A549 (cell line): ENCODE measurements at regions not wholly inside any gene's neighbourhood (a gene's known extent, or its start where the extent isn't known, plus 50 kb on each side); places are given as distances from the start of the nearest gene placed in this dataset.

Experiments used
- EP300 ChIP-seq, 2 experiments: fragments of >200 bp; sonication (Bioruptor Twin); formaldehyde crosslinking; IDR thresholded peaks; 2 replicates in 1 of 2; 3 replicates in 1 of 2; pipeline ENCODE4 v1.6.1; 2016 to 2017
- FOSL2 ChIP-seq, 2 experiments: fragments of 450-650 bp in 1 of 2; fragments of >200 bp in 1 of 2; sonication (Bioruptor Twin) in 1 of 2; formaldehyde crosslinking; IDR thresholded peaks; 2 replicates each; pipeline versions ENCODE4 v1.5.0 to v1.6.1; 2016 to 2020; ENCODE audit warnings: mild to moderate bottlenecking in 1 of 2, moderate library complexity in 1 of 2
- MAFK ChIP-seq: fragments of 450-650 bp; IDR thresholded peaks from 2 replicates; pipeline ENCODE4 v1.6.1; 2014; ENCODE audit not compliant: partially characterized antibody
- POLR2A ChIP-seq: IDR thresholded peaks from 2 replicates; pipeline ENCODE4 v1.6.1; 2012; ENCODE audit warnings: mild to moderate bottlenecking, low read length
- TF ChIP-seq, protein P1 (sequence below): fragments of 200-600 bp; sonication (generic); IDR thresholded peaks from 2 replicates; pipeline ENCODE4 v1.6.1; 2016; ENCODE audit warnings: antibody characterized with exemption, mild to moderate bottlenecking, moderate library complexity
- TF ChIP-seq, protein P2 (sequence below): fragments of >200 bp; sonication (Bioruptor Twin); formaldehyde crosslinking; IDR thresholded peaks from 3 replicates; pipeline ENCODE4 v1.5.1; 2016
- TF ChIP-seq, protein P3 (sequence below): fragments of 150-350 bp; IDR thresholded peaks from 2 replicates; pipeline ENCODE4 v1.6.1; 2014; ENCODE audit warnings: low read depth, mild to moderate bottlenecking, low read length

DNA sequence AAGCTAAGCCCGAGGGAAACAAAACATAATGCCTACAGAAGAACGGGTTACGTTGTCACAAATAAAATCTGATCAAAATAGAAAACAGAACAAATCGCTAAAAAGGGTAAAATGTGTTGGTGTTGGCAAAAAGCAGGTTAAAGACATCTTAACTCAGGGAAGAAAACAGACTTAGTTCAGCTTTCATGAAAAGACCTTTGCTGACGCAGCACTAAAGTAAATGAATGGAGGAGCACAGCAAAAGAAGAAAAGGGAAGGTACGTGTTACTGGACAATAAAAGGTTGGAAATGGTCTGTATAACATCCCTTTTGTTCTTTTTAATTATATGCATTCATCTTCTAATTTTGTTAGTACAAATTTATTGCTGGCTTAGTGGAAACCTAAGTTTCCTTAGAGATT is 117.4 kb upstream of the DSEL start:
- TF ChIP-seq, protein P1, sequence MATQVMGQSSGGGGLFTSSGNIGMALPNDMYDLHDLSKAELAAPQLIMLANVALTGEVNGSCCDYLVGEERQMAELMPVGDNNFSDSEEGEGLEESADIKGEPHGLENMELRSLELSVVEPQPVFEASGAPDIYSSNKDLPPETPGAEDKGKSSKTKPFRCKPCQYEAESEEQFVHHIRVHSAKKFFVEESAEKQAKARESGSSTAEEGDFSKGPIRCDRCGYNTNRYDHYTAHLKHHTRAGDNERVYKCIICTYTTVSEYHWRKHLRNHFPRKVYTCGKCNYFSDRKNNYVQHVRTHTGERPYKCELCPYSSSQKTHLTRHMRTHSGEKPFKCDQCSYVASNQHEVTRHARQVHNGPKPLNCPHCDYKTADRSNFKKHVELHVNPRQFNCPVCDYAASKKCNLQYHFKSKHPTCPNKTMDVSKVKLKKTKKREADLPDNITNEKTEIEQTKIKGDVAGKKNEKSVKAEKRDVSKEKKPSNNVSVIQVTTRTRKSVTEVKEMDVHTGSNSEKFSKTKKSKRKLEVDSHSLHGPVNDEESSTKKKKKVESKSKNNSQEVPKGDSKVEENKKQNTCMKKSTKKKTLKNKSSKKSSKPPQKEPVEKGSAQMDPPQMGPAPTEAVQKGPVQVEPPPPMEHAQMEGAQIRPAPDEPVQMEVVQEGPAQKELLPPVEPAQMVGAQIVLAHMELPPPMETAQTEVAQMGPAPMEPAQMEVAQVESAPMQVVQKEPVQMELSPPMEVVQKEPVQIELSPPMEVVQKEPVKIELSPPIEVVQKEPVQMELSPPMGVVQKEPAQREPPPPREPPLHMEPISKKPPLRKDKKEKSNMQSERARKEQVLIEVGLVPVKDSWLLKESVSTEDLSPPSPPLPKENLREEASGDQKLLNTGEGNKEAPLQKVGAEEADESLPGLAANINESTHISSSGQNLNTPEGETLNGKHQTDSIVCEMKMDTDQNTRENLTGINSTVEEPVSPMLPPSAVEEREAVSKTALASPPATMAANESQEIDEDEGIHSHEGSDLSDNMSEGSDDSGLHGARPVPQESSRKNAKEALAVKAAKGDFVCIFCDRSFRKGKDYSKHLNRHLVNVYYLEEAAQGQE: no peak
- TF ChIP-seq POLR2A (no peak), EP300 (IDR thresholded peaks at IDR 0.05) (no peak), FOSL2 (IDR thresholded peaks at IDR 0.05) (no peak), FOSL2 (CRISPR knock-in tag; IDR thresholded peaks at IDR 0.05) (no peak), MAFK (peak; percentile 63)
- TF ChIP-seq, protein P2, sequence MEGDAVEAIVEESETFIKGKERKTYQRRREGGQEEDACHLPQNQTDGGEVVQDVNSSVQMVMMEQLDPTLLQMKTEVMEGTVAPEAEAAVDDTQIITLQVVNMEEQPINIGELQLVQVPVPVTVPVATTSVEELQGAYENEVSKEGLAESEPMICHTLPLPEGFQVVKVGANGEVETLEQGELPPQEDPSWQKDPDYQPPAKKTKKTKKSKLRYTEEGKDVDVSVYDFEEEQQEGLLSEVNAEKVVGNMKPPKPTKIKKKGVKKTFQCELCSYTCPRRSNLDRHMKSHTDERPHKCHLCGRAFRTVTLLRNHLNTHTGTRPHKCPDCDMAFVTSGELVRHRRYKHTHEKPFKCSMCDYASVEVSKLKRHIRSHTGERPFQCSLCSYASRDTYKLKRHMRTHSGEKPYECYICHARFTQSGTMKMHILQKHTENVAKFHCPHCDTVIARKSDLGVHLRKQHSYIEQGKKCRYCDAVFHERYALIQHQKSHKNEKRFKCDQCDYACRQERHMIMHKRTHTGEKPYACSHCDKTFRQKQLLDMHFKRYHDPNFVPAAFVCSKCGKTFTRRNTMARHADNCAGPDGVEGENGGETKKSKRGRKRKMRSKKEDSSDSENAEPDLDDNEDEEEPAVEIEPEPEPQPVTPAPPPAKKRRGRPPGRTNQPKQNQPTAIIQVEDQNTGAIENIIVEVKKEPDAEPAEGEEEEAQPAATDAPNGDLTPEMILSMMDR: no peak
- TF ChIP-seq, protein P3, sequence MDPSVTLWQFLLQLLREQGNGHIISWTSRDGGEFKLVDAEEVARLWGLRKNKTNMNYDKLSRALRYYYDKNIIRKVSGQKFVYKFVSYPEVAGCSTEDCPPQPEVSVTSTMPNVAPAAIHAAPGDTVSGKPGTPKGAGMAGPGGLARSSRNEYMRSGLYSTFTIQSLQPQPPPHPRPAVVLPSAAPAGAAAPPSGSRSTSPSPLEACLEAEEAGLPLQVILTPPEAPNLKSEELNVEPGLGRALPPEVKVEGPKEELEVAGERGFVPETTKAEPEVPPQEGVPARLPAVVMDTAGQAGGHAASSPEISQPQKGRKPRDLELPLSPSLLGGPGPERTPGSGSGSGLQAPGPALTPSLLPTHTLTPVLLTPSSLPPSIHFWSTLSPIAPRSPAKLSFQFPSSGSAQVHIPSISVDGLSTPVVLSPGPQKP: no peak
